ENCODE measurements at regions not wholly inside any gene's neighbourhood (a gene's known extent, or its start where the extent isn't known, plus 50 kb on each side); places are given as distances from the start of the nearest gene placed in this dataset.
A peak's percentile ranks its signal among the peaks of the same experiment; 100 is the strongest.

DNA sequence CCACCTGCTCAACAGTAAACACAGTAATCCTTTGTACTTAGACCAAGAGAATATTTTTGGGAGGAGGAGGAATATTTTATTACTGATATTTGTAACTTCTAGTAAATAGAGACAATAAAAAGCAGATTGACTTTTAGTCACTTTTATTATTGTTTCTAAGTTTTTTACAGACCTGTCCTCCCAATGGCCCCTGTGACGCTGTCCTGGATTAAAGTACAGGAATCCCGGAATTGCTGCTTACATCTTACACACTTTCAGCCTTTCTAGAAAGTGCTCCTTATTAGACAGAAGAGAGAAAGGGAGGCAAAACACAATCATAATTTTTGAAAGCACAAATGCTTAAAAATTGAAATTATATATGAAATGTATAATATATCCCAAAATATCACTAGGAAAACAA lies 86.4 kb upstream of the PRKG1 start:
- H3K4me3 ChIP-seq (ENCODE audit: low read length): no peak overlapping the region
- no peak for DNase-seq (ENCODE audit: low read depth)
- TF ChIP-seq, protein P1, sequence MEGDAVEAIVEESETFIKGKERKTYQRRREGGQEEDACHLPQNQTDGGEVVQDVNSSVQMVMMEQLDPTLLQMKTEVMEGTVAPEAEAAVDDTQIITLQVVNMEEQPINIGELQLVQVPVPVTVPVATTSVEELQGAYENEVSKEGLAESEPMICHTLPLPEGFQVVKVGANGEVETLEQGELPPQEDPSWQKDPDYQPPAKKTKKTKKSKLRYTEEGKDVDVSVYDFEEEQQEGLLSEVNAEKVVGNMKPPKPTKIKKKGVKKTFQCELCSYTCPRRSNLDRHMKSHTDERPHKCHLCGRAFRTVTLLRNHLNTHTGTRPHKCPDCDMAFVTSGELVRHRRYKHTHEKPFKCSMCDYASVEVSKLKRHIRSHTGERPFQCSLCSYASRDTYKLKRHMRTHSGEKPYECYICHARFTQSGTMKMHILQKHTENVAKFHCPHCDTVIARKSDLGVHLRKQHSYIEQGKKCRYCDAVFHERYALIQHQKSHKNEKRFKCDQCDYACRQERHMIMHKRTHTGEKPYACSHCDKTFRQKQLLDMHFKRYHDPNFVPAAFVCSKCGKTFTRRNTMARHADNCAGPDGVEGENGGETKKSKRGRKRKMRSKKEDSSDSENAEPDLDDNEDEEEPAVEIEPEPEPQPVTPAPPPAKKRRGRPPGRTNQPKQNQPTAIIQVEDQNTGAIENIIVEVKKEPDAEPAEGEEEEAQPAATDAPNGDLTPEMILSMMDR (IDR thresholded peaks at IDR 0.05; ENCODE audit: insufficient read depth, low read depth, low read length, missing control alignments): no peak

DNA sequence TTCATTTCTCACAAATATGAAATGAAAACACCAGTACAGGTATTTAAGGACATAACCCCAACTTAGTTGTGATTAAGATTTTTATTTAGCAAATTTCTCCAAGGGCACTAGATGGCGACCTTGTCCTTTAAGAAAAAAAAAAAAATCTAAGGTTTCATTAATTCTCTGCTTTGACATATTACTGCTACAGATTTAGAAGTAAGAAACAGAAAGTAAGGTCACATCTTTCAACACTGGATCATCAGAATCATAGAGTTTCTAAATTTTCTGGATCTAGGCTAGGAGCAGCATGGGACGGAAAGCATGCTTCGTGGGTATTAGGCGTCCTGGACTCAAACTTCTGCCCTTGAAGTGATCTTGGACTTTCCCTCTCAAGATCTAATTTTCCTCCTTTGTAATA lies 85.5 kb upstream of the PRKG1 start:
- TF ChIP-seq, protein P1 (IDR thresholded peaks at IDR 0.05; ENCODE audit: insufficient read depth, low read depth, low read length, missing control alignments): peak; percentile 26
- DNase-seq (ENCODE audit: low read depth): no peak
- no peak overlapping the region for H3K4me3 ChIP-seq (ENCODE audit: low read length)

DNA sequence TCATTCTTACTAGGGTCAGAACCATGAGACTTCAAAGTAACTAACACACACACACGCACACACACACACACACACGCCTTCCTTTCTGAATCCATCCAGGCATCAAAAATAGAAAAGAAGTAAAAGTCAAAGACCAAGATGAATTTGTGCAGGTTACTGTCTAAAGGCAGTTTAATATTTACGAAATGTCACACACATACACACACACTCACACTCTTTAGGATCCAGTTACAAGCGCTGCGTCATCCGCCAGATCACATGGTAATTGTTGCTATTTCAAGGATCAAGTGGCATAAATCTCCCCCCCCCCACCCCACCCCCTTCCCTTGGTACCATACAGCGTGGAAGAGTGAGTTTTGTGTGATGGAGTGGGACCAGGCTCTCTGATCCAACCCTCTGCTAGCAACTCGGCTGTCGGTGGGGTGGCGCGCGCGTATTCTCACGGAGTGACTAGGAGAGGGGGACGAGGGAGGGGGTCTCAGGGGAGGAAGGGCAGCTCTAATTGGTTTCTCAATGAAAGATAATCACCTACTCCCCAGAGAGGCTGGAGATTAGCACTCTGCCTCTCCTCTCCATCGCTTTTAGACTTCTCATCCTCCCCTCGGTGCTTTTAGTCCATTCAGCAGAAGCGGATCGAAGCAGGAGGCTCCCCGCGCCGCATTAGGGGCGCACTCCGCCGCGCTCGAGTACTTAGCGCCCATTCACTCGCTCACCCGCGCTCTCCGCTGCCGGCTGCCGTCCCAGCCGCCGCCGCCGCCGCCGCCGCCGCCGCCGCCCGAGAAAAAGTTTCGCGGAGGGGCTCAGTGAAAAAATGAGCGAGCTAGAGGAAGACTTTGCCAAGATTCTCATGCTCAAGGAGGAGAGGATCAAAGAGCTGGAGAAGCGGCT lies 83.5 kb upstream of the PRKG1 start:
- TF ChIP-seq, protein P1 (IDR thresholded peaks at IDR 0.05; ENCODE audit: insufficient read depth, low read depth, low read length, missing control alignments): no peak
- H3K4me3 ChIP-seq (ENCODE audit: low read length): peak overlapping the region; percentile 43
- DNase-seq (ENCODE audit: low read depth): peak; percentile 61

DNA sequence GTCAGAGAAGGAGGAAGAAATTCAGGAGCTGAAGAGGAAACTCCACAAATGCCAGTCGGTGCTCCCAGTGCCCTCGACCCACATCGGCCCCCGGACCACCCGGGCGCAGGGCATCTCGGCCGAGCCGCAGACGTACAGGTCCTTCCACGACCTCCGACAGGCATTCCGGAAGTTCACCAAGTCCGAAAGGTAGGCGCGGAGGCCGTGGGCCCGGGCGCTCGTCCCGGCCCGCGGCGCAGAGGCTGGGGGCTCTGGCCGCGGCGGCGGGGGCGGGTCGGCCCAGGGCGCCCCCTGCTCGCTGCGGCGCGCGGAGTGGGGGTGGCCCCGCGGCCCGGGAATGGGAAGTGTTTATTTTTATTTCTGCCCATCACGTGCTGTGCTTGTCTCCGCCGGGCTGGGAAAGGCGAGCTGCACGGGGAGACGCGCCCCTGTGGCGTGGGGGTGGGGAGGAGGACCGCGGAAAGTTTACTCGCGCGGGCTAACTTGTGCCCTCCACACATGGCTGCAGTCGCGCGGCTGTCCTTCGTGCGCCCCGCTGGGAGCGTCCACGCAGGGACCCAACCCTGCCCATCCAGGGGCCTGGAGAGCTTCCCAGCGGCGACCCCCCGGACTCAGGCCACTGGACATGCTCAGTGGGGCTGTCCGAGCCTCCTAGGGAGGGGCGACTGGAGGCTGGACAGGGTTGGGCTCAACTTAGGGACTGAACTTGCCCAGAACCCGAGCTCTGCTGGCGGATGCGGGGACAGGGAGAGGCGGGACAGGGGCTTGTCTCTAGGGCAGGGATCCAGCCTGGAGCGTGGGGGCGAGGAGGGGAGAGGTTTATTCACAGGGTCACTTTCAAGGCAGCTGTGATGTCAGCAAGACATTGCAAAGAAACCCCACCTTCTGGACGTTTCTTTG lies 82.6 kb upstream of the PRKG1 start:
- TF ChIP-seq, protein P1 (IDR thresholded peaks at IDR 0.05; ENCODE audit: insufficient read depth, low read depth, low read length, missing control alignments): no peak
- no peak for DNase-seq (ENCODE audit: low read depth)
- H3K4me3 ChIP-seq (ENCODE audit: low read length): peak overlapping the region; percentile 43

DNA sequence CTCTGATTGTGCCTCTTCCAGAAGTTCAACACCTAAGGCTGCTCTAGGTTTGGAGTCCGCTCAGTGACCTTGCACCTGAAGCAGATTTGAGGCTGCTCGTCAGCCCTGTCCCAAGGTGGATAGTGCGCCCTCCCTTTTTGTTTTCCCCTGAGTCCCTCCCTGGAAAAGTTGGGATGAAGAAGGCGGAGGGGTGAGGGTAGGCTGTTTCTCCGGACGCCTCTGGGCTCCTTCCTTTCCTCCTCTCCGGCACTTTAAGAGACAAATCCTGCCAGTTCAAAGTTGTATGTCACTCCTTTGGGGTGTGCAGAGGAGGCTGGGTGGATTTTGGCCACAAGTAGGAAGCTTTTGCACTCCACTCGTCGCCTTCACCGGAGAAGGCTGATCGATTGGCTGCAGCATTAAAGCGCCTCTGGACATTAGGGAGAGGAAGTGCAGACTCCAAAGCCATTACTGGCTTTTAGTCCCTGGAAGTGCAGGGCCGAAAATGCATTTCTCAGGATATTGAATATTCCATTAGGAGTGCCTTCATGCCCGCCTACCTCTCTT lies 81.9 kb upstream of the PRKG1 start:
- H3K4me3 ChIP-seq (ENCODE audit: low read length): no peak overlapping the region
- TF ChIP-seq, protein P1 (IDR thresholded peaks at IDR 0.05; ENCODE audit: insufficient read depth, low read depth, low read length, missing control alignments): no peak
- no peak for DNase-seq (ENCODE audit: low read depth)

DNA sequence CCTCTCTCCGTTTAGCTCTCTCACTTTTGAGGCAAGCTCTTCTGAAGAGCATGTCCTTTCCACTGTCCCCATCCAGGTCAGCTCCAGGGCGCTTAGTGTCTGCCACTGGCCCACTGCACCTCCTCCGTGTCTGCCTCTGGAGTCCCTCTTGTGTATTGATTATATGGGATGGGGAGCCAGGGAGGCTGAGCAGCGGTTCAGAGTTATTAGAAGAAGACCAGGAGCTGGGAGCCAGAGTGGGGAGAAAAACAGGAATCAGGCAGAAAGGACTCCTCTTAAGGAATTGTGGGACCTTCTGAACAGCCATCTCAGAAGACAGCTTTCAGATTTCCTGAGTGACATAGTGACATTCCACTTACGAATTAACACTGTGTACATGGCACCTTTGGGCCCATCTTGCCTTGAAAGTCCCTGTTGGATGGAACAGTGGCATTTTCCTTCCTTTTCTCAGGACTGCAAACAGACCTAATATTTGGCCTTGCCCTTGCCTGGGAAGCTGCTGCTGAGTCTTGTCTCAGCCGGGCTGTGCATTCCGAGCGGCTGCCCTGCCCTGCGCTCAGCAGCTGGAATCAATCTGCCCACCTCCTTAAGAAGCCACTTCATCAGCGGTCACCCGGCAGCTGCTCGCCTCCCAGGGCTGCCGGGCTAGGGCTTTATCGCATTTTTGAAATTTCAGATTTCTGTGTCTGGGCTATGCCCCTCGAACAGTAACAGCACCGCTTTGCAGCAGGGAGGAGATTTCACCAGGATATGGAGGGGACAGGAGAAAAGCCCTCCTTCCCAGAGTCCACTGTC lies 81.1 kb upstream of the PRKG1 start:
- no peak overlapping the region for H3K4me3 ChIP-seq (ENCODE audit: low read length)
- TF ChIP-seq, protein P1 (IDR thresholded peaks at IDR 0.05; ENCODE audit: insufficient read depth, low read depth, low read length, missing control alignments): no peak
- no peak for DNase-seq (ENCODE audit: low read depth)

All from epithelial cell of esophagus (primary cell).